IMR-90 (cell line): ENCODE measurements at regions not wholly inside any gene's neighbourhood (a gene's known extent, or its start where the extent isn't known, plus 50 kb on each side); places are given as distances from the start of the nearest gene placed in this dataset.

ENCODE experiments used
- ATAC-seq: fragments of 200-7000 bp; cut with Tn5 transposase; 2 replicates; pipeline ENCODE4 v1.9.1; 2020; ENCODE audit warnings: low read depth, mild to moderate bottlenecking, moderate library complexity
- BruUV-seq: library from RNA; stranded (reverse); fragments of 400-500 nt; replicated peaks from 2 replicates; lab custom pipeline; 2021; lab: Mats Ljungman, UMichigan
- CTCF ChIA-PET: fragments of 300-600 bp; formaldehyde crosslinking; extraction: SDS; loops from one replicate; lab custom pipeline; 2021; ENCODE audit warnings: antibody characterized with exemption; lab: Yijun Ruan, JAX
- POLR2A ChIA-PET: fragments of 300-600 bp; sonication (Branson Sonifier 250); formaldehyde crosslinking; loops from one replicate; lab custom pipeline; 2022; ENCODE audit warnings: antibody characterized with exemption; ENCODE audit not compliant: unreplicated experiment; lab: Charles Lee
- DNase-seq: peaks from one replicate; pipeline ENCODE4 v3.0.0; 2013
- H2AFZ ChIP-seq: replicated peaks from 2 replicates; pipeline ENCODE3; 2013; ENCODE audit warnings: low read length, mild to moderate bottlenecking; ENCODE audit not compliant: poor library complexity
- H2AK5ac ChIP-seq: 2 replicates; pipeline ENCODE4 v1.6.1; 2013; ENCODE audit warnings: low read depth, low read length, inconsistent platforms
- H2AK9ac ChIP-seq: replicated peaks from 2 replicates; pipeline ENCODE3; 2013; ENCODE audit warnings: mild to moderate bottlenecking, low read depth, low read length, moderate library complexity; ENCODE audit not compliant: poor library complexity
- H2BK120ac ChIP-seq: 2 replicates; pipeline ENCODE4 v1.6.1; 2013; ENCODE audit warnings: low read depth, low read length, inconsistent platforms
- H2BK15ac ChIP-seq: 3 replicates; pipeline ENCODE4 v1.6.1; 2013; ENCODE audit warnings: low read depth, low read length, inconsistent platforms
- H2BK20ac ChIP-seq: 2 replicates; pipeline ENCODE4 v1.6.1; 2013; ENCODE audit warnings: low read depth, mild to moderate bottlenecking, inconsistent platforms, low read length, moderate library complexity
- H2BK5ac ChIP-seq: 2 replicates; pipeline ENCODE4 v1.6.1; 2013; ENCODE audit warnings: mild to moderate bottlenecking, low read depth, low read length, inconsistent platforms; ENCODE audit not compliant: poor library complexity, severe bottlenecking
- H3K14ac ChIP-seq: replicated peaks from 2 replicates; pipeline ENCODE4 v1.6.1; 2013; ENCODE audit warnings: low read depth, low read length, inconsistent platforms
- H3K18ac ChIP-seq: 2 replicates; pipeline ENCODE4 v1.6.1; 2013; ENCODE audit warnings: low read depth, low read length, control low read depth
- H3K23ac ChIP-seq: 2 replicates; pipeline ENCODE4 v1.6.1; 2013; ENCODE audit warnings: low read depth, low read length, inconsistent platforms
- H3K27ac ChIP-seq: 2 replicates; pipeline ENCODE4 v1.5.1; 2013; ENCODE audit warnings: mild to moderate bottlenecking, control low read depth, low read length; ENCODE audit not compliant: insufficient read depth
- H3K27me3 ChIP-seq: 2 replicates; pipeline ENCODE4 v1.6.1; 2013; ENCODE audit warnings: low read length; ENCODE audit not compliant: control insufficient read depth, insufficient read depth
- H3K36me3 ChIP-seq: 2 replicates; pipeline ENCODE4 v1.6.1; 2013; ENCODE audit warnings: low read length, mixed read lengths; ENCODE audit not compliant: control insufficient read depth, insufficient read depth
- H3K4ac ChIP-seq: 2 replicates; pipeline ENCODE4 v1.6.1; 2013; ENCODE audit warnings: low read depth, low read length, inconsistent platforms
- H3K4me1 ChIP-seq: 2 replicates; pipeline ENCODE4 v1.6.1; 2013; ENCODE audit warnings: low read length, mixed read lengths; ENCODE audit not compliant: control insufficient read depth, insufficient read depth
- H3K4me2 ChIP-seq: 2 replicates; pipeline ENCODE4 v1.6.1; 2013; ENCODE audit warnings: low read depth, mild to moderate bottlenecking, control low read depth, low read length, moderate library complexity
- H3K4me3 ChIP-seq: 2 replicates; pipeline ENCODE4 v1.5.1; 2013; ENCODE audit warnings: low read depth, mild to moderate bottlenecking, control low read depth, low read length, moderate library complexity; ENCODE audit not compliant: insufficient read depth
- H3K56ac ChIP-seq: 2 replicates; pipeline ENCODE4 v1.6.1; 2013; ENCODE audit warnings: low read length, inconsistent platforms; ENCODE audit not compliant: insufficient read depth; ENCODE audit errors: extremely low read depth
- H3K79me1 ChIP-seq, 2 experiments: 2 replicates each; pipeline ENCODE4 v1.6.1; 2013; ENCODE audit warnings: low read length in 2 of 2, inconsistent platforms in 1 of 2, low read depth in 1 of 2
- H3K9ac ChIP-seq: 2 replicates; pipeline ENCODE4 v1.6.1; 2013; ENCODE audit warnings: low read depth, low read length, control low read depth
- H3K9me1 ChIP-seq: 2 replicates; pipeline ENCODE4 v1.6.1; 2013; ENCODE audit warnings: low read length, inconsistent platforms; ENCODE audit not compliant: insufficient read depth
- H3K9me3 ChIP-seq: 2 replicates; pipeline ENCODE4 v1.6.1; 2013; ENCODE audit warnings: low read length; ENCODE audit not compliant: control insufficient read depth, insufficient read depth
- H4K20me1 ChIP-seq: 2 replicates; pipeline ENCODE4 v1.6.1; 2013; ENCODE audit warnings: low read length, inconsistent platforms; ENCODE audit not compliant: insufficient read depth
- H4K5ac ChIP-seq: 2 replicates; pipeline ENCODE4 v1.6.1; 2013; ENCODE audit warnings: mild to moderate bottlenecking, low read depth, low read length, control low read depth
- H4K8ac ChIP-seq, 2 experiments: 2 replicates each; pipeline ENCODE4 v1.6.1; 2013; ENCODE audit warnings: low read depth in 2 of 2, low read length in 2 of 2, control low read depth in 1 of 2, inconsistent platforms in 1 of 2
- H4K91ac ChIP-seq: 2 replicates; pipeline ENCODE4 v1.6.1; 2013; ENCODE audit warnings: low read depth, low read length, inconsistent platforms; ENCODE audit not compliant: insufficient read depth
- POLR2A ChIP-seq: IDR thresholded peaks from 2 replicates; pipeline ENCODE4 v1.6.1; 2012; ENCODE audit warnings: mild to moderate bottlenecking, low read depth, low read length
- RAD21 ChIP-seq: IDR thresholded peaks from 2 replicates; pipeline ENCODE4 v1.6.1; 2012; ENCODE audit warnings: low read length, improper control_type of control experiment
- WGBS, 2 experiments: methylation state at CpG; one replicate each; pipeline versions ENCODE4 v1.1.5 to v1.1.7; 2013; ENCODE audit warnings: missing lambda C conversion rate in 2 of 2; ENCODE audit not compliant: insufficient read length in 1 of 2; ENCODE audit errors: extremely low coverage in 2 of 2; 5-methylcytosine and 5-hydroxymethylcytosine counted together
- dilution Hi-C: fragments of 300-500 bp; cut with HindIII; formaldehyde crosslinking; loops from one replicate; pipeline ENCODE4 v1.14.3; 2018; ENCODE audit warnings: low sequenced_read_pairs; ENCODE audit not compliant: unreplicated experiment
- in situ Hi-C: fragments of 300-500 bp; cut with MboI; formaldehyde crosslinking; loops from 3 replicates; pipeline ENCODE4 v1.14.3; 2019; ENCODE audit warnings: low sequenced_read_pairs, inconsistent platforms, mixed read lengths
- intact Hi-C: fragments of 100-400 bp; cut with micrococcal nuclease; formaldehyde crosslinking; loops from 2 replicates; pipeline ENCODE4 v1.10.0; 2022
- TF ChIP-seq, protein P1 (sequence below): fragments of 150-350 bp; IDR thresholded peaks from 2 replicates; pipeline ENCODE4 v1.6.1; 2017; ENCODE audit warnings: mild to moderate bottlenecking, antibody characterized with exemption, low read length, low read depth

- Histone ChIP-seq H2BK120ac (no peak overlapping the region), H3K56ac (no peak overlapping the region), H3K79me1 (no peaks in the 10 kb centered on the region), H3K27ac (no peak overlapping the region), H3K9me3 (no peaks in the 10 kb centered on the region), H2AFZ (no peak overlapping the region), H3K36me3 (no peaks in the 10 kb centered on the region), H3K14ac (no peak overlapping the region), H3K9ac (no peak overlapping the region), H3K27me3 (peaks cover 4% of the 10 kb centered on the region), H3K4me2 (no peak overlapping the region), H3K18ac (no peak overlapping the region), H2AK5ac (no peak overlapping the region), H4K91ac (no peak overlapping the region), H2BK20ac (no peak overlapping the region), H3K4me3 (no peak overlapping the region), H2BK5ac (no peak overlapping the region), H3K9me1 (no peaks in the 10 kb centered on the region), H3K4ac (no peak overlapping the region), H3K23ac (no peak overlapping the region), H4K5ac (no peak overlapping the region), H3K4me1 (no peaks in the 10 kb centered on the region), H2BK15ac (no peak overlapping the region), H4K8ac (no peak overlapping the region), H2AK9ac (no peak overlapping the region), H4K20me1 (no peaks in the 10 kb centered on the region)
- WGBS, 2 experiments, result 73% methylated on average over 3 of the region's 5 CpGs; no CpG with 5 or more reads in 1 of the 2 experiments
- ChIA-PET CTCF (no interaction called here), POLR2A (no interaction called here)
- intact Hi-C loops (no loop called here), in situ Hi-C loops (no loop called here), dilution Hi-C loops (no loop called here)
- no peak for DNase-seq
- ATAC-seq, result no peak
- TF ChIP-seq, protein P1, sequence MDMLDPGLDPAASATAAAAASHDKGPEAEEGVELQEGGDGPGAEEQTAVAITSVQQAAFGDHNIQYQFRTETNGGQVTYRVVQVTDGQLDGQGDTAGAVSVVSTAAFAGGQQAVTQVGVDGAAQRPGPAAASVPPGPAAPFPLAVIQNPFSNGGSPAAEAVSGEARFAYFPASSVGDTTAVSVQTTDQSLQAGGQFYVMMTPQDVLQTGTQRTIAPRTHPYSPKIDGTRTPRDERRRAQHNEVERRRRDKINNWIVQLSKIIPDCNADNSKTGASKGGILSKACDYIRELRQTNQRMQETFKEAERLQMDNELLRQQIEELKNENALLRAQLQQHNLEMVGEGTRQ, result no peak
- TF ChIP-seq POLR2A (no peak), RAD21 (no peak)
- BruUV-seq, result no TSS peak
Observed at GRCh38 chr3:10581251-10581650, 75.9 kb upstream of the ATP2B2 start.
